ENCODE measurements at regions not wholly inside any gene's neighbourhood (a gene's known extent, or its start where the extent isn't known, plus 50 kb on each side); places are given as distances from the start of the nearest gene placed in this dataset.

DNA sequence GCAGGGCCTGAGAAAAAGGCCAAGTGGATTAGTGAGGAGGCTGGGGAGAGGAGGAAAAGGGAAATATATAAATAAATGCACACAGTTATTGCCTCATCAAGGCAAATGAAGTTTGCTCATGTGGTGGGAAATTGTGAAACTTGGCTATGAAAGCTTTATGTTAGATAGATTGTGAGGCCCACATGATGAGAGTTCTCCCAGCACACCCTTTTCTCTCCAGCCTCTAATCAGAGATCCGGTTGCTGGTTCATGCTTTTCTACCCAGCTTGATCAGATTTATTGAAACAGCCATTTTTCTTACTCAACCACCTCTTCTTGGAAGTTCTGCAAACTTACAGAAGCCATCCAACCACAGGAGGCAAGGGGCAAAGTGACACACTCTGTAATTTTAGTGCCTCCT lies 125.8 kb upstream of the KLF4 start:
- TF ChIP-seq, protein P1, sequence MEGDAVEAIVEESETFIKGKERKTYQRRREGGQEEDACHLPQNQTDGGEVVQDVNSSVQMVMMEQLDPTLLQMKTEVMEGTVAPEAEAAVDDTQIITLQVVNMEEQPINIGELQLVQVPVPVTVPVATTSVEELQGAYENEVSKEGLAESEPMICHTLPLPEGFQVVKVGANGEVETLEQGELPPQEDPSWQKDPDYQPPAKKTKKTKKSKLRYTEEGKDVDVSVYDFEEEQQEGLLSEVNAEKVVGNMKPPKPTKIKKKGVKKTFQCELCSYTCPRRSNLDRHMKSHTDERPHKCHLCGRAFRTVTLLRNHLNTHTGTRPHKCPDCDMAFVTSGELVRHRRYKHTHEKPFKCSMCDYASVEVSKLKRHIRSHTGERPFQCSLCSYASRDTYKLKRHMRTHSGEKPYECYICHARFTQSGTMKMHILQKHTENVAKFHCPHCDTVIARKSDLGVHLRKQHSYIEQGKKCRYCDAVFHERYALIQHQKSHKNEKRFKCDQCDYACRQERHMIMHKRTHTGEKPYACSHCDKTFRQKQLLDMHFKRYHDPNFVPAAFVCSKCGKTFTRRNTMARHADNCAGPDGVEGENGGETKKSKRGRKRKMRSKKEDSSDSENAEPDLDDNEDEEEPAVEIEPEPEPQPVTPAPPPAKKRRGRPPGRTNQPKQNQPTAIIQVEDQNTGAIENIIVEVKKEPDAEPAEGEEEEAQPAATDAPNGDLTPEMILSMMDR (IDR thresholded peaks at IDR 0.05): no peak
- TF ChIP-seq POLR2A (IDR thresholded peaks at IDR 0.05) (no peak), POLR2AphosphoS5 (IDR thresholded peaks at IDR 0.05; ENCODE audit: insufficient read depth in 1 of 2, low read depth in 1 of 2) (peak in 1 of 2 donors; percentile 20)

Measured in vagina (tissue), 2 donors.